ENCODE measurements at regions not wholly inside any gene's neighbourhood (a gene's known extent, or its start where the extent isn't known, plus 50 kb on each side); places are given as distances from the start of the nearest gene placed in this dataset.

GRCh38 chr13:77466753-77467422 is 68.6 kb upstream of the SCEL start:
- Histone ChIP-seq H3K79me2 (ENCODE audit: low read length) (no peaks in the 10 kb centered on the region), H3F3A (ENCODE audit: insufficient read depth, low read length) (no peaks in the 10 kb centered on the region), H3K4me3 (ENCODE audit: low read length) (no peak overlapping the region), H3K9me3 (replicated peaks; ENCODE audit: insufficient read depth, low read length) (no peaks in the 10 kb centered on the region), H3K4me1 (ENCODE audit: low read length) (no peaks in the 10 kb centered on the region), H4K20me1 (ENCODE audit: insufficient read depth, low read length) (no peaks in the 10 kb centered on the region), H2AFZ (ENCODE audit: low read length) (no peak overlapping the region), H3K27ac (ENCODE audit: low read length) (no peak overlapping the region), H3K36me3 (replicated peaks; ENCODE audit: insufficient read depth, low read length) (no peaks in the 10 kb centered on the region), H3K4me2 (ENCODE audit: low read depth, low read length) (no peak overlapping the region), H3K9ac (ENCODE audit: low read length) (no peak overlapping the region), H3K9me2 (replicated peaks; ENCODE audit: insufficient read depth, low read length) (no peaks in the 10 kb centered on the region), H3K27me3 (replicated peaks; ENCODE audit: insufficient read depth, low read length) (no peaks in the 10 kb centered on the region)
- DNase-seq: no peak
- TF ChIP-seq EZH2 (optimal IDR thresholded peaks at IDR 0.05; ENCODE audit: low read depth, low read length) (no peak), EZH2phosphoT487 (IDR thresholded peaks at IDR 0.05; ENCODE audit: low read length) (no peak)
- TF ChIP-seq, protein P1, sequence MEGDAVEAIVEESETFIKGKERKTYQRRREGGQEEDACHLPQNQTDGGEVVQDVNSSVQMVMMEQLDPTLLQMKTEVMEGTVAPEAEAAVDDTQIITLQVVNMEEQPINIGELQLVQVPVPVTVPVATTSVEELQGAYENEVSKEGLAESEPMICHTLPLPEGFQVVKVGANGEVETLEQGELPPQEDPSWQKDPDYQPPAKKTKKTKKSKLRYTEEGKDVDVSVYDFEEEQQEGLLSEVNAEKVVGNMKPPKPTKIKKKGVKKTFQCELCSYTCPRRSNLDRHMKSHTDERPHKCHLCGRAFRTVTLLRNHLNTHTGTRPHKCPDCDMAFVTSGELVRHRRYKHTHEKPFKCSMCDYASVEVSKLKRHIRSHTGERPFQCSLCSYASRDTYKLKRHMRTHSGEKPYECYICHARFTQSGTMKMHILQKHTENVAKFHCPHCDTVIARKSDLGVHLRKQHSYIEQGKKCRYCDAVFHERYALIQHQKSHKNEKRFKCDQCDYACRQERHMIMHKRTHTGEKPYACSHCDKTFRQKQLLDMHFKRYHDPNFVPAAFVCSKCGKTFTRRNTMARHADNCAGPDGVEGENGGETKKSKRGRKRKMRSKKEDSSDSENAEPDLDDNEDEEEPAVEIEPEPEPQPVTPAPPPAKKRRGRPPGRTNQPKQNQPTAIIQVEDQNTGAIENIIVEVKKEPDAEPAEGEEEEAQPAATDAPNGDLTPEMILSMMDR (IDR thresholded peaks at IDR 0.05; ENCODE audit: low read length): no peak

GRCh38 chr13:77465603-77466195 is 69.8 kb upstream of the SCEL start:
- no peaks in the 10 kb centered on the region for H4K20me1 ChIP-seq (ENCODE audit: insufficient read depth, low read length)
- no peak for DNase-seq
- H3F3A ChIP-seq (ENCODE audit: insufficient read depth, low read length): no peaks in the 10 kb centered on the region
- no peak overlapping the region for H3K9ac ChIP-seq (ENCODE audit: low read length)
- H3K4me2 ChIP-seq (ENCODE audit: low read depth, low read length): no peak overlapping the region
- H3K36me3 ChIP-seq (replicated peaks; ENCODE audit: insufficient read depth, low read length): no peaks in the 10 kb centered on the region
- H3K9me3 ChIP-seq (replicated peaks; ENCODE audit: insufficient read depth, low read length): no peaks in the 10 kb centered on the region
- no peaks in the 10 kb centered on the region for H3K27me3 ChIP-seq (replicated peaks; ENCODE audit: insufficient read depth, low read length)
- no peaks in the 10 kb centered on the region for H3K79me2 ChIP-seq (ENCODE audit: low read length)
- TF ChIP-seq, protein P1 (IDR thresholded peaks at IDR 0.05; ENCODE audit: low read length): no peak
- no peak for TF ChIP-seq EZH2phosphoT487 (IDR thresholded peaks at IDR 0.05; ENCODE audit: low read length)
- no peak for TF ChIP-seq EZH2 (optimal IDR thresholded peaks at IDR 0.05; ENCODE audit: low read depth, low read length)
- H3K27ac ChIP-seq (ENCODE audit: low read length): no peak overlapping the region
- no peak overlapping the region for H2AFZ ChIP-seq (ENCODE audit: low read length)
- H3K4me1 ChIP-seq (ENCODE audit: low read length): no peaks in the 10 kb centered on the region
- H3K4me3 ChIP-seq (ENCODE audit: low read length): no peak overlapping the region
- H3K9me2 ChIP-seq (replicated peaks; ENCODE audit: insufficient read depth, low read length): no peaks in the 10 kb centered on the region

GRCh38 chr13:77460195-77460594 is 75.3 kb upstream of the SCEL start:
- Histone ChIP-seq H3K9me3 (replicated peaks; ENCODE audit: insufficient read depth, low read length) (no peaks in the 10 kb centered on the region), H3K36me3 (replicated peaks; ENCODE audit: insufficient read depth, low read length) (no peaks in the 10 kb centered on the region), H3K4me1 (ENCODE audit: low read length) (no peaks in the 10 kb centered on the region), H3K27me3 (replicated peaks; ENCODE audit: insufficient read depth, low read length) (no peaks in the 10 kb centered on the region), H2AFZ (ENCODE audit: low read length) (no peak overlapping the region), H3K27ac (ENCODE audit: low read length) (no peak overlapping the region), H3K4me2 (ENCODE audit: low read depth, low read length) (no peak overlapping the region), H3F3A (ENCODE audit: insufficient read depth, low read length) (no peaks in the 10 kb centered on the region), H3K4me3 (ENCODE audit: low read length) (no peak overlapping the region), H3K9me2 (replicated peaks; ENCODE audit: insufficient read depth, low read length) (no peaks in the 10 kb centered on the region), H3K9ac (ENCODE audit: low read length) (no peak overlapping the region), H4K20me1 (ENCODE audit: insufficient read depth, low read length) (no peaks in the 10 kb centered on the region), H3K79me2 (ENCODE audit: low read length) (no peaks in the 10 kb centered on the region)
- no peak for DNase-seq
- TF ChIP-seq EZH2 (optimal IDR thresholded peaks at IDR 0.05; ENCODE audit: low read depth, low read length) (no peak), EZH2phosphoT487 (IDR thresholded peaks at IDR 0.05; ENCODE audit: low read length) (no peak)
- TF ChIP-seq, protein P1 (IDR thresholded peaks at IDR 0.05; ENCODE audit: low read length): no peak
